ENCODE measurements at regions not wholly inside any gene's neighbourhood (a gene's known extent, or its start where the extent isn't known, plus 50 kb on each side); places are given as distances from the start of the nearest gene placed in this dataset.

- TF ChIP-seq ZNF148 (tag by site-specific recombination; IDR thresholded peaks at IDR 0.05; ENCODE audit: borderline replicate concordance): no peak
- TF ChIP-seq ZNF248 (tag by site-specific recombination; IDR thresholded peaks at IDR 0.05): no peak
- no peak for TF ChIP-seq ZFP37 (tag by site-specific recombination; IDR thresholded peaks at IDR 0.05)
These were observed 205.2 kb upstream of the HDAC4 start (continued) for GRCh38 chr2:239605976-239606375.

GRCh38 chr2:239605409-239605808 is 204.6 kb upstream of the HDAC4 start:
- no peak for TF ChIP-seq ZNF335 (tag by site-specific recombination; conservative IDR thresholded peaks at IDR 0.05)
- TF ChIP-seq ZNF354C (tag by site-specific recombination; IDR thresholded peaks at IDR 0.05; ENCODE audit: borderline replicate concordance, low read depth): no peak
- TF ChIP-seq ZSCAN16 (tag by site-specific recombination; IDR thresholded peaks at IDR 0.05): no peak
- TF ChIP-seq ZNF514 (tag by site-specific recombination; IDR thresholded peaks at IDR 0.05): no peak
- no peak for TF ChIP-seq ZNF37A (tag by site-specific recombination; IDR thresholded peaks at IDR 0.05)
- no peak for TF ChIP-seq PATZ1 (tag by site-specific recombination; IDR thresholded peaks at IDR 0.05)
- no peak for TF ChIP-seq ZEB2 (tag by site-specific recombination; IDR thresholded peaks at IDR 0.05)
- no peak for TF ChIP-seq INSM2 (tag by site-specific recombination; IDR thresholded peaks at IDR 0.05)
- no peak for TF ChIP-seq HOXA7 (CRISPR knock-in tag; IDR thresholded peaks at IDR 0.05; ENCODE audit: borderline replicate concordance)
- no peak for TF ChIP-seq BCL11A (tag by site-specific recombination; IDR thresholded peaks at IDR 0.05; ENCODE audit: low read depth)
- no peak for TF ChIP-seq HOXD13 (CRISPR knock-in tag; IDR thresholded peaks at IDR 0.05; ENCODE audit: borderline replicate concordance)
- no peak for TF ChIP-seq YY2 (tag by site-specific recombination; IDR thresholded peaks at IDR 0.05)
- no peak for TF ChIP-seq ZNF777 (tag by site-specific recombination; IDR thresholded peaks at IDR 0.05; ENCODE audit: borderline replicate concordance)
- TF ChIP-seq ZNF530 (tag by site-specific recombination; IDR thresholded peaks at IDR 0.05; ENCODE audit: low read depth): no peak
- TF ChIP-seq ZNF521 (tag by site-specific recombination; IDR thresholded peaks at IDR 0.05): no peak
- no peak for TF ChIP-seq ZBTB10 (tag by site-specific recombination; IDR thresholded peaks at IDR 0.05)
- TF ChIP-seq ZNF571 (tag by site-specific recombination; IDR thresholded peaks at IDR 0.05): no peak
- TF ChIP-seq SP3 (tag by site-specific recombination; IDR thresholded peaks at IDR 0.05): no peak
- TF ChIP-seq ZNF16 (tag by site-specific recombination; IDR thresholded peaks at IDR 0.05; ENCODE audit: low read depth): no peak
- no peak overlapping the region for H3K27ac ChIP-seq (ENCODE audit: extremely low read depth, low read depth, low read length)
- no peaks in the 10 kb centered on the region for H3K9me3 ChIP-seq (ENCODE audit: control insufficient read depth, insufficient read depth, low read depth, low read length)
- ChIA-PET CTCF (interaction anchor here (0.6 to 0.9 kb wide), 2 partner anchors 20 to 328 kb away, joined by 3 to 4 read pairs; no protein-coding TSS in a partner anchor), POLR2A (no interaction called here)
- no peak overlapping the region for H3K4me3 ChIP-seq (ENCODE audit: low read depth, low read length)
- H3K36me3 ChIP-seq (ENCODE audit: control insufficient read depth in 2 of 2, insufficient read depth in 1 of 2, low read length in 2 of 2): no peaks in the 10 kb centered on the region
- H3K4me1 ChIP-seq (ENCODE audit: control insufficient read depth, insufficient read depth, low read length): no peaks in the 10 kb centered on the region

All from HEK293 (cell line).